Endothelial cell of umbilical vein (primary cell): ENCODE measurements at regions not wholly inside any gene's neighbourhood (a gene's known extent, or its start where the extent isn't known, plus 50 kb on each side); places are given as distances from the start of the nearest gene placed in this dataset.

ENCODE experiments used
- BruUV-seq: library from RNA; stranded (reverse); fragments of 400-500 nt; replicated peaks from 2 replicates; lab custom pipeline; 2021; lab: Mats Ljungman, UMichigan
- CTCF ChIA-PET: fragments of 300-600, 350-600 bp; sonication (Branson Sonifier 250); formaldehyde crosslinking; loops from one replicate; lab custom pipeline; 2021; ENCODE audit warnings: antibody characterized with exemption, inconsistent platforms; lab: Charles Lee
- POLR2A ChIA-PET: fragments of 300-600, 350-600 bp; sonication (Branson Sonifier 250); formaldehyde crosslinking; loops from one replicate; lab custom pipeline; 2021; ENCODE audit warnings: antibody characterized with exemption, inconsistent platforms; lab: Charles Lee
- DNase-seq: peaks from one replicate; pipeline ENCODE4 v3.0.0-alpha.2; 2011; ENCODE audit warnings: low read depth, low spot score
- FAIRE-seq: peaks from 2 replicates; lab custom pipeline; 2011; peaks lifted over from hg19 to GRCh38; lab: Jason Lieb, UNC
- H2AFZ ChIP-seq: 2 replicates; pipeline ENCODE4 v1.6.0; 2012; ENCODE audit warnings: low read depth, low read length, control low read depth, inconsistent platforms
- H3K27ac ChIP-seq: 2 replicates; pipeline ENCODE4 v1.5.1; 2011; ENCODE audit warnings: low read depth, mild to moderate bottlenecking, control low read depth, low read length, moderate library complexity; ENCODE audit not compliant: insufficient read depth
- H3K27me3 ChIP-seq, 2 experiments: 2 replicates each; pipeline versions ENCODE4 v1.6.0 to v1.6.1; 2011; ENCODE audit warnings: low read length in 2 of 2, mixed read lengths in 1 of 2; ENCODE audit not compliant: control insufficient read depth in 2 of 2, insufficient read depth in 2 of 2
- H3K36me3 ChIP-seq, 2 experiments: 2 replicates in 1 of 2; 3 replicates in 1 of 2; pipeline ENCODE4 v1.5.1; 2011; ENCODE audit warnings: low read length in 2 of 2, mild to moderate bottlenecking in 1 of 2, moderate library complexity in 1 of 2; ENCODE audit not compliant: control insufficient read depth in 2 of 2, insufficient read depth in 2 of 2; ENCODE audit errors: extremely low read depth in 1 of 2
- H3K4me1 ChIP-seq: 3 replicates; pipeline ENCODE4 v1.5.1; 2011; ENCODE audit warnings: mild to moderate bottlenecking, low read length; ENCODE audit not compliant: control insufficient read depth, insufficient read depth; ENCODE audit errors: extremely low read depth
- H3K4me2 ChIP-seq: 2 replicates; pipeline ENCODE4 v1.6.1; 2011; ENCODE audit warnings: low read length, control low read depth, mixed read lengths; ENCODE audit not compliant: insufficient read depth
- H3K4me3 ChIP-seq, 3 experiments: fragments of 200-600 bp in 1 of 3; sonication (generic), shearing (Covaris generic) in 1 of 3; replicated peaks in 1 of 3; 2 replicates each; pipeline ENCODE4 v1.5.1; 2011 to 2016; ENCODE audit warnings: control low read depth in 3 of 3, low read length in 3 of 3, mild to moderate bottlenecking in 2 of 3, inconsistent platforms in 1 of 3, low read depth in 1 of 3, moderate library complexity in 1 of 3; ENCODE audit not compliant: insufficient read depth in 1 of 3
- H3K79me2 ChIP-seq: 2 replicates; pipeline ENCODE4 v1.6.0; 2012; ENCODE audit warnings: low read length, inconsistent platforms; ENCODE audit not compliant: control insufficient read depth, insufficient read depth
- H3K9ac ChIP-seq: replicated peaks from 2 replicates; pipeline ENCODE3; 2011; ENCODE audit warnings: low read length, control low read depth; ENCODE audit not compliant: insufficient read depth; ENCODE audit errors: extremely low read depth
- H3K9me1 ChIP-seq: replicated peaks from 3 replicates; pipeline ENCODE4 v1.6.0; 2011; ENCODE audit warnings: mild to moderate bottlenecking, low read length; ENCODE audit not compliant: control insufficient read depth, insufficient read depth; ENCODE audit errors: extremely low read depth
- H3K9me3 ChIP-seq: replicated peaks from 2 replicates; pipeline ENCODE4 v1.5.1; 2012; ENCODE audit warnings: low read length, inconsistent platforms; ENCODE audit not compliant: control insufficient read depth, insufficient read depth
- H4K20me1 ChIP-seq: replicated peaks from 2 replicates; pipeline ENCODE3; 2011; ENCODE audit warnings: mild to moderate bottlenecking, low read length; ENCODE audit not compliant: control insufficient read depth, insufficient read depth; ENCODE audit errors: extremely low read depth
- CTCF ChIP-seq, 2 donors: IDR thresholded peaks; 1 replicate in 1 of 2; 2 replicates in 1 of 2; pipeline ENCODE4 v1.5.1; 2011; ENCODE audit warnings: low read length in 2 of 2, mild to moderate bottlenecking in 2 of 2, moderate library complexity in 2 of 2, control low read depth in 1 of 2, inconsistent platforms in 1 of 2, low read depth in 1 of 2; ENCODE audit not compliant: insufficient read depth in 1 of 2; ENCODE audit errors: extremely low read depth in 1 of 2
- EZH2 ChIP-seq: IDR thresholded peaks from 2 replicates; pipeline ENCODE4 v1.6.1; 2012; ENCODE audit warnings: borderline replicate concordance, low read depth, mild to moderate bottlenecking, moderate library complexity, low read length, inconsistent platforms; ENCODE audit not compliant: severe bottlenecking
- FOS ChIP-seq: IDR thresholded peaks from 2 replicates; pipeline ENCODE4 v1.6.1; 2011; ENCODE audit warnings: mild to moderate bottlenecking, low read length, moderate library complexity, borderline replicate concordance; ENCODE audit not compliant: insufficient read depth
- dilution Hi-C: fragments of 300-500 bp; cut with MboI; formaldehyde crosslinking; loops from one replicate; pipeline ENCODE4 v1.15.0; 2019; ENCODE audit warnings: low sequenced_read_pairs; ENCODE audit not compliant: extremely low pct_ligation_motif_present
- intact Hi-C: fragments of 100-400 bp; cut with micrococcal nuclease; formaldehyde crosslinking; loops from one replicate; pipeline ENCODE4 v1.10.0; 2022
- TF ChIP-seq, protein P1 (sequence below): IDR thresholded peaks from 2 replicates; pipeline ENCODE4 v1.6.1; 2011; ENCODE audit not compliant: insufficient read depth, insufficient read length

DNA sequence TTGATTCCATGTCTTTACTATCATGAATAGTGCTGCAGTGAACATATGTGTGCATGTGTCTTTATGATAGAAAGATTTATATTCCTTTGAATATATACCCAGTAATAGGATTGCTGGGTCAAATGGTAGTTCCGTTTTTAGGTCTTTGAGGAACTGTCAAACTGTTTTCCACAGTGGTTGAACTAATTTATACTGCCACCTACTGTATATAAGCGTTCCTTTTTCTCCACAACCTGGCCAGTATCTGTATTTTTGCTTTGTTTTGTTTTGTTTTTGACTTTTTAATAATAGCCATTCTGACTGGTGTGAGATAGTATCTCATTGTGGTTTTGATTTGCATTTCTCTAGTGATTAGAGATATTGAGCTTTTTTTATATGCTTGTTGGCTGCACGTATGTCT, 641.6 kb downstream of the SUCLG1 start:
- no peak overlapping the region for H3K4me3 ChIP-seq
- POLR2A ChIA-PET: no interaction called here

More for the DNA sequence above, 641.6 kb downstream of the SUCLG1 start:
- intact Hi-C loops (loop anchor here (5.0 kb wide), 1 partner anchor 620 kb away; no protein-coding TSS in a partner anchor), dilution Hi-C loops (no loop called here)
- Histone ChIP-seq H3K36me3 (no peaks in the 10 kb centered on the region), H3K4me1 (no peaks in the 10 kb centered on the region), H3K9me3 (no peaks in the 10 kb centered on the region), H2AFZ (no peak overlapping the region), H3K9ac (no peak overlapping the region), H3K27me3 (no peaks in the 10 kb centered on the region), H3K79me2 (no peaks in the 10 kb centered on the region), H3K9me1 (no peaks in the 10 kb centered on the region), H3K27ac (no peak overlapping the region), H3K4me2 (no peak overlapping the region), H4K20me1 (no peaks in the 10 kb centered on the region)
- CTCF ChIA-PET: interaction anchor here (1.0 kb wide), 1 partner anchor 230 kb away, joined by 3 read pairs; no protein-coding TSS in a partner anchor
- DNase-seq: peak; percentile 6
- BruUV-seq: no TSS peak
- TF ChIP-seq, protein P1, sequence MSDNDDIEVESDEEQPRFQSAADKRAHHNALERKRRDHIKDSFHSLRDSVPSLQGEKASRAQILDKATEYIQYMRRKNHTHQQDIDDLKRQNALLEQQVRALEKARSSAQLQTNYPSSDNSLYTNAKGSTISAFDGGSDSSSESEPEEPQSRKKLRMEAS: no peak
- TF ChIP-seq EZH2: no peak
- no peak for TF ChIP-seq CTCF (IDR thresholded peaks at IDR 0.05; ENCODE audit: extremely low read depth in 1 of 2, insufficient read depth in 1 of 2, low read depth in 1 of 2, low read length in 2 of 2)
- no peak for TF ChIP-seq FOS
- no peak for FAIRE-seq
